ENCODE measurements at regions not wholly inside any gene's neighbourhood (a gene's known extent, or its start where the extent isn't known, plus 50 kb on each side); places are given as distances from the start of the nearest gene placed in this dataset.

GRCh38 chr9:79046401-79046800 is 525.4 kb upstream of the TLE4 start:
- H3K9me3 ChIP-seq (ENCODE audit: control insufficient read depth, low read length): no peaks in the 10 kb centered on the region
- intact Hi-C loops (cut with DNase I): no loop called here
- H3K27ac ChIP-seq (ENCODE audit: low read depth in 1 of 2, low read length in 2 of 2): no peak overlapping the region
- ATAC-seq (ENCODE audit: low FRiP score) (no peak), DNase-seq (no peak)
- no peak overlapping the region for H3K4me3 ChIP-seq (ENCODE audit: low read length in 2 of 2)
- no peaks in the 10 kb centered on the region for H3K27me3 ChIP-seq (ENCODE audit: control insufficient read depth in 1 of 2, insufficient read depth in 2 of 2, low read length in 1 of 2)
- no peaks in the 10 kb centered on the region for H3K4me1 ChIP-seq (ENCODE audit: control insufficient read depth in 1 of 2, insufficient read depth in 2 of 2, low read length in 2 of 2)
- WGBS, 2 donors: 81 to 82% methylated on average over 2 of the region's 2 CpGs
- no peaks in the 10 kb centered on the region for H3K36me3 ChIP-seq (ENCODE audit: control insufficient read depth in 1 of 2, insufficient read depth in 2 of 2, low read length in 1 of 2)

GRCh38 chr9:79049371-79049770 is 522.4 kb upstream of the TLE4 start:
- intact Hi-C loops (cut with DNase I): no loop called here

GRCh38 chr9:79053598-79053997 is 518.2 kb upstream of the TLE4 start:
- H3K27ac ChIP-seq (ENCODE audit: low read depth in 1 of 2, low read length in 2 of 2): no peak overlapping the region
- ATAC-seq (ENCODE audit: low FRiP score) (no peak), DNase-seq (no peak)
- no peaks in the 10 kb centered on the region for H3K36me3 ChIP-seq (ENCODE audit: control insufficient read depth in 1 of 2, insufficient read depth in 2 of 2, low read length in 1 of 2)
- no peaks in the 10 kb centered on the region for H3K9me3 ChIP-seq (ENCODE audit: control insufficient read depth, low read length)
- no peak overlapping the region for H3K4me3 ChIP-seq (ENCODE audit: low read length in 2 of 2)
- 45 to 56% methylated on average over 3 of the region's 3 CpGs for WGBS, 2 donors
- intact Hi-C loops (cut with DNase I): no loop called here
- H3K4me1 ChIP-seq (ENCODE audit: control insufficient read depth in 1 of 2, insufficient read depth in 2 of 2, low read length in 2 of 2): peaks cover 0 to 1% of the 10 kb centered on the region in 2 donors
- H3K27me3 ChIP-seq (ENCODE audit: control insufficient read depth in 1 of 2, insufficient read depth in 2 of 2, low read length in 1 of 2): no peaks in the 10 kb centered on the region

More at GRCh38 chr9:79049371-79049770, 522.4 kb upstream of the TLE4 start:
- no peaks in the 10 kb centered on the region for H3K27me3 ChIP-seq (ENCODE audit: control insufficient read depth in 1 of 2, insufficient read depth in 2 of 2, low read length in 1 of 2)
- H3K9me3 ChIP-seq (ENCODE audit: control insufficient read depth, low read length): no peaks in the 10 kb centered on the region
- 77 to 79% methylated on average over 5 of the region's 5 CpGs for WGBS, 2 donors
- H3K4me1 ChIP-seq (ENCODE audit: control insufficient read depth in 1 of 2, insufficient read depth in 2 of 2, low read length in 2 of 2): peaks cover 0 to 1% of the 10 kb centered on the region in 2 donors
- H3K27ac ChIP-seq (ENCODE audit: low read depth in 1 of 2, low read length in 2 of 2): no peak overlapping the region
- H3K36me3 ChIP-seq (ENCODE audit: control insufficient read depth in 1 of 2, insufficient read depth in 2 of 2, low read length in 1 of 2): no peaks in the 10 kb centered on the region
- no peak for ATAC-seq (ENCODE audit: low FRiP score)
- DNase-seq: no peak
- no peak overlapping the region for H3K4me3 ChIP-seq (ENCODE audit: low read length in 2 of 2)

- intact Hi-C loops (cut with DNase I): no loop called here
- no peak overlapping the region for H3K4me3 ChIP-seq (ENCODE audit: low read length in 2 of 2)
- DNase-seq (no peak), ATAC-seq (ENCODE audit: low FRiP score) (no peak)
- no peaks in the 10 kb centered on the region for H3K36me3 ChIP-seq (ENCODE audit: control insufficient read depth in 1 of 2, insufficient read depth in 2 of 2, low read length in 1 of 2)
- peaks cover 0 to 1% of the 10 kb centered on the region in 2 donors for H3K4me1 ChIP-seq (ENCODE audit: control insufficient read depth in 1 of 2, insufficient read depth in 2 of 2, low read length in 2 of 2)
- 77 to 81% methylated on average over 6 of the region's 6 CpGs for WGBS, 2 donors
- H3K27me3 ChIP-seq (ENCODE audit: control insufficient read depth in 1 of 2, insufficient read depth in 2 of 2, low read length in 1 of 2): no peaks in the 10 kb centered on the region
- H3K27ac ChIP-seq (ENCODE audit: low read depth in 1 of 2, low read length in 2 of 2): no peak overlapping the region
- H3K9me3 ChIP-seq (ENCODE audit: control insufficient read depth, low read length): no peaks in the 10 kb centered on the region
Observed at GRCh38 chr9:79054500-79054899, 517.3 kb upstream of the TLE4 start.

GRCh38 chr9:79056041-79056440 is 515.7 kb upstream of the TLE4 start:
- DNase-seq (no peak), ATAC-seq (ENCODE audit: low FRiP score) (no peak)
- 75 to 80% methylated on average over 5 of the region's 5 CpGs for WGBS, 2 donors
- intact Hi-C loops (cut with DNase I): no loop called here
- Histone ChIP-seq H3K27ac (ENCODE audit: low read depth in 1 of 2, low read length in 2 of 2) (no peak overlapping the region), H3K4me1 (ENCODE audit: control insufficient read depth in 1 of 2, insufficient read depth in 2 of 2, low read length in 2 of 2) (peaks cover 0 to 1% of the 10 kb centered on the region in 2 donors), H3K27me3 (ENCODE audit: control insufficient read depth in 1 of 2, insufficient read depth in 2 of 2, low read length in 1 of 2) (no peaks in the 10 kb centered on the region), H3K36me3 (ENCODE audit: control insufficient read depth in 1 of 2, insufficient read depth in 2 of 2, low read length in 1 of 2) (no peaks in the 10 kb centered on the region), H3K4me3 (ENCODE audit: low read length in 2 of 2) (no peak overlapping the region), H3K9me3 (ENCODE audit: control insufficient read depth, low read length) (no peaks in the 10 kb centered on the region)

GRCh38 chr9:79057576-79057975 is 514.2 kb upstream of the TLE4 start:
- intact Hi-C loops (cut with DNase I): no loop called here
- ATAC-seq (ENCODE audit: low FRiP score): no peak
- H3K36me3 ChIP-seq (ENCODE audit: control insufficient read depth in 1 of 2, insufficient read depth in 2 of 2, low read length in 1 of 2): no peaks in the 10 kb centered on the region
- no peaks in the 10 kb centered on the region for H3K9me3 ChIP-seq (ENCODE audit: control insufficient read depth, low read length)
- DNase-seq: no peak
- peaks cover 0 to 1% of the 10 kb centered on the region in 2 donors for H3K4me1 ChIP-seq (ENCODE audit: control insufficient read depth in 1 of 2, insufficient read depth in 2 of 2, low read length in 2 of 2)
- no peaks in the 10 kb centered on the region for H3K27me3 ChIP-seq (ENCODE audit: control insufficient read depth in 1 of 2, insufficient read depth in 2 of 2, low read length in 1 of 2)
- no peak overlapping the region for H3K4me3 ChIP-seq (ENCODE audit: low read length in 2 of 2)
- H3K27ac ChIP-seq (ENCODE audit: low read depth in 1 of 2, low read length in 2 of 2): no peak overlapping the region

- no peaks in the 10 kb centered on the region for H3K4me1 ChIP-seq (ENCODE audit: control insufficient read depth in 1 of 2, insufficient read depth in 2 of 2, low read length in 2 of 2)
- ATAC-seq (ENCODE audit: low FRiP score): no peak
- 29 to 40% methylated on average over 1 of the region's 1 CpG for WGBS, 2 donors
- intact Hi-C loops (cut with DNase I): no loop called here
- H3K9me3 ChIP-seq (ENCODE audit: control insufficient read depth, low read length): no peaks in the 10 kb centered on the region
- DNase-seq: no peak
- H3K36me3 ChIP-seq (ENCODE audit: control insufficient read depth in 1 of 2, insufficient read depth in 2 of 2, low read length in 1 of 2): no peaks in the 10 kb centered on the region
- no peak overlapping the region for H3K27ac ChIP-seq (ENCODE audit: low read depth in 1 of 2, low read length in 2 of 2)
- no peaks in the 10 kb centered on the region for H3K27me3 ChIP-seq (ENCODE audit: control insufficient read depth in 1 of 2, insufficient read depth in 2 of 2, low read length in 1 of 2)
- H3K4me3 ChIP-seq (ENCODE audit: low read length in 2 of 2): no peak overlapping the region
Observed at GRCh38 chr9:79060766-79061165, 511.0 kb upstream of the TLE4 start.

- H3K4me3 ChIP-seq (ENCODE audit: low read length in 2 of 2): no peak overlapping the region
- ATAC-seq (ENCODE audit: low FRiP score) (no peak), DNase-seq (no peak)
- H3K4me1 ChIP-seq (ENCODE audit: control insufficient read depth in 1 of 2, insufficient read depth in 2 of 2, low read length in 2 of 2): no peaks in the 10 kb centered on the region
- H3K9me3 ChIP-seq (ENCODE audit: control insufficient read depth, low read length): no peaks in the 10 kb centered on the region
- no peak overlapping the region for H3K27ac ChIP-seq (ENCODE audit: low read depth in 1 of 2, low read length in 2 of 2)
- no peaks in the 10 kb centered on the region for H3K27me3 ChIP-seq (ENCODE audit: control insufficient read depth in 1 of 2, insufficient read depth in 2 of 2, low read length in 1 of 2)
- WGBS, 2 donors: 73 to 78% methylated on average over 7 of the region's 7 CpGs
- no peaks in the 10 kb centered on the region for H3K36me3 ChIP-seq (ENCODE audit: control insufficient read depth in 1 of 2, insufficient read depth in 2 of 2, low read length in 1 of 2)
- intact Hi-C loops (cut with DNase I): no loop called here
Observed at GRCh38 chr9:79061752-79062616, 509.8 kb upstream of the TLE4 start.

GRCh38 chr9:79073201-79073600 is 498.6 kb upstream of the TLE4 start:
- H3K27me3 ChIP-seq (ENCODE audit: control insufficient read depth in 1 of 2, insufficient read depth in 2 of 2, low read length in 1 of 2): no peaks in the 10 kb centered on the region
- no peak overlapping the region for H3K27ac ChIP-seq (ENCODE audit: low read depth in 1 of 2, low read length in 2 of 2)
- no peak overlapping the region for H3K4me3 ChIP-seq (ENCODE audit: low read length in 2 of 2)
- intact Hi-C loops (cut with DNase I): no loop called here
- DNase-seq: no peak
- 88 to 90% methylated on average over 3 of the region's 3 CpGs for WGBS, 2 donors
- no peak for ATAC-seq (ENCODE audit: low FRiP score)
- H3K4me1 ChIP-seq (ENCODE audit: control insufficient read depth in 1 of 2, insufficient read depth in 2 of 2, low read length in 2 of 2): no peaks in the 10 kb centered on the region
- no peaks in the 10 kb centered on the region for H3K36me3 ChIP-seq (ENCODE audit: control insufficient read depth in 1 of 2, insufficient read depth in 2 of 2, low read length in 1 of 2)
- H3K9me3 ChIP-seq (ENCODE audit: control insufficient read depth, low read length): peaks cover 1% of the 10 kb centered on the region
